ENCODE measurements at regions not wholly inside any gene's neighbourhood (a gene's known extent, or its start where the extent isn't known, plus 50 kb on each side); places are given as distances from the start of the nearest gene placed in this dataset.
A peak's percentile ranks its signal among the peaks of the same experiment; 100 is the strongest.

DNA sequence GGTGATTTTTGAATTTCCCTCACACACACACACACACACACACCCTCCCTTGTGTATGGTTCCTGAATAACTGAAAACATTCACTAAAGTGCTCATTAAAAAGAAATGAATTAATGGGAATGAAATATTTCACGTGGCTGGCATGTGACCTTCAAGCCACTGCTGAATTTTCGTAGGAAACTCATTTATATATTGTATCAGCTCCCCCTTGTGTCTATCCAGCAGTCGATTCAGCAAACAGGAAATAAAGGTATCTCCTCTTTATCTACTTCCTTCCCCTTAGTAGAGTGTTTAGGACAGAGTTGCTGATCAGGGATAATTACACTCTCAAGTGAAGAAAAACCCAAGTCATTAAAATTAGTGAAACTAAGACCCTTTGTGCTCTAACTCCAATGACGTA lies 912.6 kb upstream of the LCORL start:
- no peak overlapping the region for H3K27ac ChIP-seq (ENCODE audit: low read depth, low read length, poor library complexity, severe bottlenecking)
- DNase-seq (ENCODE audit: low spot score), result peak; percentile 7
- H3K9me3 ChIP-seq (ENCODE audit: low read depth, low read length, poor library complexity, severe bottlenecking), result no peaks in the 10 kb centered on the region
- no peaks in the 10 kb centered on the region for H3K27me3 ChIP-seq (replicated peaks; ENCODE audit: insufficient read depth, low read depth, low read length, poor library complexity)
- no peaks in the 10 kb centered on the region for H3K36me3 ChIP-seq (ENCODE audit: insufficient read depth, low read length, poor library complexity, severe bottlenecking)
- ChIA-PET POLR2A (ENCODE audit: low non-redundant PET) (no interaction called here), CTCF (no interaction called here)
- H3K4me1 ChIP-seq (ENCODE audit: insufficient read depth, low read length, poor library complexity, severe bottlenecking), result no peaks in the 10 kb centered on the region
- TF ChIP-seq EZH2 (IDR thresholded peaks at IDR 0.05; ENCODE audit: borderline replicate concordance, low read depth, low read length, poor library complexity, severe bottlenecking), result no peak
- TF ChIP-seq, protein P1, sequence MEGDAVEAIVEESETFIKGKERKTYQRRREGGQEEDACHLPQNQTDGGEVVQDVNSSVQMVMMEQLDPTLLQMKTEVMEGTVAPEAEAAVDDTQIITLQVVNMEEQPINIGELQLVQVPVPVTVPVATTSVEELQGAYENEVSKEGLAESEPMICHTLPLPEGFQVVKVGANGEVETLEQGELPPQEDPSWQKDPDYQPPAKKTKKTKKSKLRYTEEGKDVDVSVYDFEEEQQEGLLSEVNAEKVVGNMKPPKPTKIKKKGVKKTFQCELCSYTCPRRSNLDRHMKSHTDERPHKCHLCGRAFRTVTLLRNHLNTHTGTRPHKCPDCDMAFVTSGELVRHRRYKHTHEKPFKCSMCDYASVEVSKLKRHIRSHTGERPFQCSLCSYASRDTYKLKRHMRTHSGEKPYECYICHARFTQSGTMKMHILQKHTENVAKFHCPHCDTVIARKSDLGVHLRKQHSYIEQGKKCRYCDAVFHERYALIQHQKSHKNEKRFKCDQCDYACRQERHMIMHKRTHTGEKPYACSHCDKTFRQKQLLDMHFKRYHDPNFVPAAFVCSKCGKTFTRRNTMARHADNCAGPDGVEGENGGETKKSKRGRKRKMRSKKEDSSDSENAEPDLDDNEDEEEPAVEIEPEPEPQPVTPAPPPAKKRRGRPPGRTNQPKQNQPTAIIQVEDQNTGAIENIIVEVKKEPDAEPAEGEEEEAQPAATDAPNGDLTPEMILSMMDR (conservative IDR thresholded peaks at IDR 0.05; ENCODE audit: low read depth, low read length), result 0 out of 2 replicates have a peak, but pooled peaks have one; percentile 30
- no peak overlapping the region for H3K4me3 ChIP-seq (ENCODE audit: low read depth, low read length, poor library complexity, severe bottlenecking)
- intact Hi-C loops (cut with micrococcal nuclease; ENCODE audit: unreplicated experiment), result loop anchor here (2.0 kb wide), 1 partner anchor 243 kb away; no protein-coding TSS in a partner anchor
- BruUV-seq (replicated peaks), result no TSS peak

DNA sequence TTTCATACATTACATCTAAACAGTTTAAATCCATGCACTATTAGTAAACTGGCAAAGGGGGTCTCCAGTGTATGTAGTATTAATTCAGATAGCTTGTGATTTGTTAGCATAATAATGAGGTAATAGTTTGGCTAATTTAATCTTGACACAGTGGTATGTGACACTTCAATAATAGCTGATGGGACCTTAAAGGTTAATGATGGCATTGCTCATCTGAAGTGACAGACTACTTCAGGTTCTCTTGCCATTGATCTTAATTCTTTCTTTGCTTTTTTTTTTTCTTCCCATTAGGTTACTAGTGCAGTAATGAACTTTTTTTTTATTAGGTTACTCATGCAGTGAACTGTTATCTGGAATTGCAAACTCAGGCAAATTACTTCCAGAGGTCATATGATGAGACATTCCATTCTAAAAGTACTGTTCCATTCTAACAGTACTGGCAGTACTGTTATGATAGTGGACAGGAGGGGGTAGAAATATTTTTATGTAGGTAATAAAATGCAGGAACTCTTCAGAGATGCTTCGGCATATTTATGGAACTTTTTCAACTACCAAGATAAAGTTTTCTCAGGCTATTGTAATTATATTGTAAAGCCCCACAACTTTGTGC lies 911.3 kb upstream of the LCORL start:
- H3K4me3 ChIP-seq (ENCODE audit: low read depth, low read length, poor library complexity, severe bottlenecking), result no peak overlapping the region
- no peaks in the 10 kb centered on the region for H3K27me3 ChIP-seq (replicated peaks; ENCODE audit: insufficient read depth, low read depth, low read length, poor library complexity)
- no peaks in the 10 kb centered on the region for H3K4me1 ChIP-seq (ENCODE audit: insufficient read depth, low read length, poor library complexity, severe bottlenecking)
- intact Hi-C loops (cut with micrococcal nuclease; ENCODE audit: unreplicated experiment), result no loop called here
- H3K27ac ChIP-seq (ENCODE audit: low read depth, low read length, poor library complexity, severe bottlenecking), result no peak overlapping the region
- no peak for TF ChIP-seq EZH2 (IDR thresholded peaks at IDR 0.05; ENCODE audit: borderline replicate concordance, low read depth, low read length, poor library complexity, severe bottlenecking)
- TF ChIP-seq, protein P1 (conservative IDR thresholded peaks at IDR 0.05; ENCODE audit: low read depth, low read length), result no peak
- POLR2A ChIA-PET (ENCODE audit: low non-redundant PET), result interaction anchor here (0.6 kb wide), 1 partner anchor 1689 kb away, joined by 3 read pairs; no protein-coding TSS in a partner anchor
- no peaks in the 10 kb centered on the region for H3K9me3 ChIP-seq (ENCODE audit: low read depth, low read length, poor library complexity, severe bottlenecking)
- CTCF ChIA-PET, result no interaction called here
- BruUV-seq (replicated peaks), result no TSS peak
- H3K36me3 ChIP-seq (ENCODE audit: insufficient read depth, low read length, poor library complexity, severe bottlenecking), result no peaks in the 10 kb centered on the region
- no peak for DNase-seq (ENCODE audit: low spot score)

DNA sequence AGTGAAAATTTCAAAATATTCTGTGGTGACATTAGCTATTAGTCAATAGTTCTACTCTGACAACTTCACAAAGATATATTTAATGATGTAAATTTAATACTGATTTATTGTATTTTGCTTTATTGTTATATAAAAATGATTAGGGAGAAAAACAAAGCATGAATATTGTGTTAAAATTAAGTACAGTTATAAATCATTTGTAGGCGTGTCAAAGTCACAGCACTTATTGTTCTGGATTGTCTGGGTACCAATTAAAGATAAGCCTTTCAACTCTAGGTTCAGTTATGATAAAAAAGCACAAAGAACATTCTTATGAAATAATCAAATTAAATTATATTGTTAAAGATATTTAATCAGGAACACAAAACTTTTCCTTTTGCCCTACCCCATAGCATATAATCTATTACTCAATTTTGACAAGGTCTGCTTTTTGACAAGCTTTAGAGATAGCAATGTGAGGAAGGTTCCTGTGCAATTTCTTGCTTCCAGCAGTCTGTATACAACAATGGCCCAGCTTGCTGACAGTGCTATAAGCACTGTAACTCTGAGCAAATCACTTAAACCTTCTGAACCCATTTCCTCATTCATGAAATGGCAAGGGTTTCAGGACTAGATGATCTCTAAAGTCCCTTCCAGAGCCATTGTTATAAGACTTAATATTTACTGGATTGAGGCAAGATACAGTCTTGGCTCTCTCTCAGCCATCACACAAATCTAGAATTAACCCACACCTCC lies 910.3 kb upstream of the LCORL start:
- ChIA-PET CTCF (no interaction called here), POLR2A (ENCODE audit: low non-redundant PET) (interaction anchor here (0.6 kb wide), 1 partner anchor 1690 kb away, joined by 3 read pairs; no protein-coding TSS in a partner anchor)
- BruUV-seq (replicated peaks), result no TSS peak
- Histone ChIP-seq H3K36me3 (ENCODE audit: insufficient read depth, low read length, poor library complexity, severe bottlenecking) (no peaks in the 10 kb centered on the region), H3K27ac (ENCODE audit: low read depth, low read length, poor library complexity, severe bottlenecking) (no peak overlapping the region), H3K4me3 (ENCODE audit: low read depth, low read length, poor library complexity, severe bottlenecking) (no peak overlapping the region), H3K4me1 (ENCODE audit: insufficient read depth, low read length, poor library complexity, severe bottlenecking) (no peaks in the 10 kb centered on the region), H3K27me3 (replicated peaks; ENCODE audit: insufficient read depth, low read depth, low read length, poor library complexity) (no peaks in the 10 kb centered on the region), H3K9me3 (ENCODE audit: low read depth, low read length, poor library complexity, severe bottlenecking) (no peaks in the 10 kb centered on the region)
- no peak for DNase-seq (ENCODE audit: low spot score)
- no peak for TF ChIP-seq EZH2 (IDR thresholded peaks at IDR 0.05; ENCODE audit: borderline replicate concordance, low read depth, low read length, poor library complexity, severe bottlenecking)
- TF ChIP-seq, protein P1 (conservative IDR thresholded peaks at IDR 0.05; ENCODE audit: low read depth, low read length), result no peak
- intact Hi-C loops (cut with micrococcal nuclease; ENCODE audit: unreplicated experiment), result no loop called here
